ENCODE measurements at regions not wholly inside any gene's neighbourhood (a gene's known extent, or its start where the extent isn't known, plus 50 kb on each side); places are given as distances from the start of the nearest gene placed in this dataset.
"Not testable (repeated sequence)": the region's sequence is repeated elsewhere in the genome, so short reads cannot be mapped to it uniquely, and the experiment has no call there.

GRCh38 chr21:35502821-35503220 lies 453.7 kb upstream of the RUNX1 start:
- Histone ChIP-seq H3K9me3 (ENCODE audit: low read length) (no peaks in the 10 kb centered on the region), H3K9ac (ENCODE audit: insufficient read depth, low read depth, low read length) (no peak overlapping the region), H3K4me2 (ENCODE audit: low read depth, low read length) (no peak overlapping the region), H3K36me3 (replicated peaks in 1 of 2; ENCODE audit: control insufficient read depth in 1 of 2, insufficient read depth in 2 of 2, low read length in 2 of 2) (no peaks in the 10 kb centered on the region), H3K27me3 (ENCODE audit: control insufficient read depth in 1 of 2, insufficient read depth in 2 of 2, low read length in 2 of 2) (no peaks in the 10 kb centered on the region), H3K4me3 (replicated peaks in 1 of 3; ENCODE audit: insufficient read depth in 1 of 3, low read depth in 2 of 3, low read length in 3 of 3) (no peak overlapping the region), H3K4me1 (ENCODE audit: insufficient read depth, low read length) (no peaks in the 10 kb centered on the region), H3K27ac (ENCODE audit: extremely low read length, insufficient read depth, low read length) (no peak overlapping the region), H3K79me2 (ENCODE audit: insufficient read depth, low read length) (no peaks in the 10 kb centered on the region), H2AFZ (ENCODE audit: low read length) (no peak overlapping the region), H4K20me1 (ENCODE audit: insufficient read depth, low read length) (no peaks in the 10 kb centered on the region)
- intact Hi-C loops (cut with micrococcal nuclease; ENCODE audit: unreplicated experiment) = loop anchor here (10.0 kb wide), 2 partner anchors 448 to 608 kb away; no protein-coding TSS in a partner anchor
- in situ Hi-C loops (cut with HindIII; ENCODE audit: extremely low pct_ligation_motif_present, low pct_unique_long_range_greater_than_20kb) = no loop called here
- no peak for DNase-seq (ENCODE audit: low spot score)
- WGBS (ENCODE audit: low lambda C conversion rate) = 33% methylated on average over 5 of the region's 5 CpGs
- ChIA-PET POLR2A (no interaction called here), CTCF (ENCODE audit: low intra/inter-chr PET ratio, low total read pairs) (no interaction called here)
- ATAC-seq = no peak
- no TSS peak for BruUV-seq (replicated peaks)
- TF ChIP-seq SKIL (CRISPR knock-in tag; IDR thresholded peaks at IDR 0.05; ENCODE audit: borderline replicate concordance) (no peak), ATF7 (IDR thresholded peaks at IDR 0.05) (peak; percentile 44), ATF7 (CRISPR knock-in tag; IDR thresholded peaks at IDR 0.05) (no peak)
- no peak for FAIRE-seq

GRCh38 chr21:35497522-35497921 lies 448.4 kb upstream of the RUNX1 start:
- ATAC-seq; H3K27me3 ChIP-seq (ENCODE audit: control insufficient read depth in 1 of 2, insufficient read depth in 2 of 2, low read length in 2 of 2); H3K4me3 ChIP-seq (replicated peaks in 1 of 3; ENCODE audit: insufficient read depth in 1 of 3, low read depth in 2 of 3, low read length in 3 of 3); H4K20me1 ChIP-seq (ENCODE audit: insufficient read depth, low read length); CTCF ChIA-PET (ENCODE audit: low intra/inter-chr PET ratio, low total read pairs); H2AFZ ChIP-seq (ENCODE audit: low read length); DNase-seq (ENCODE audit: low spot score); BruUV-seq (replicated peaks); in situ Hi-C loops (cut with HindIII; ENCODE audit: extremely low pct_ligation_motif_present, low pct_unique_long_range_greater_than_20kb); FAIRE-seq; H3K9me3 ChIP-seq (ENCODE audit: low read length); POLR2A ChIA-PET; H3K4me1 ChIP-seq (ENCODE audit: insufficient read depth, low read length); intact Hi-C loops (cut with micrococcal nuclease; ENCODE audit: unreplicated experiment); H3K36me3 ChIP-seq (replicated peaks in 1 of 2; ENCODE audit: control insufficient read depth in 1 of 2, insufficient read depth in 2 of 2, low read length in 2 of 2); H3K4me2 ChIP-seq (ENCODE audit: low read depth, low read length); H3K27ac ChIP-seq (ENCODE audit: extremely low read length, insufficient read depth, low read length); H3K79me2 ChIP-seq (ENCODE audit: insufficient read depth, low read length); H3K9ac ChIP-seq (ENCODE audit: insufficient read depth, low read depth, low read length): not testable (repeated sequence)
- 42% methylated on average over 4 of the region's 7 CpGs for WGBS (ENCODE audit: low lambda C conversion rate)

Data from HepG2 (cell line).